Keratinocyte (primary cell): ENCODE measurements at regions not wholly inside any gene's neighbourhood (a gene's known extent, or its start where the extent isn't known, plus 50 kb on each side); places are given as distances from the start of the nearest gene placed in this dataset.

Source experiments
- CTCF ChIP-seq, 3 experiments: IDR thresholded peaks in 1 of 3; conservative IDR thresholded peaks in 1 of 3; optimal IDR thresholded peaks in 1 of 3; 2 replicates in 2 of 3; 3 replicates in 1 of 3; pipeline versions ENCODE3 to v1.5.1; 2011; ENCODE audit warnings: low read length in 3 of 3, mild to moderate bottlenecking in 3 of 3, moderate library complexity in 2 of 3, control low read depth in 1 of 3, inconsistent platforms in 1 of 3; ENCODE audit not compliant: insufficient read depth in 2 of 3; ENCODE audit errors: extremely low read depth in 1 of 3
- EZH2 ChIP-seq: IDR thresholded peaks from one replicate; pipeline ENCODE4 v1.6.1; 2012; ENCODE audit warnings: inconsistent platforms, mild to moderate bottlenecking, low read length, moderate library complexity

GRCh38 chr9:78114581-78114980, 83.0 kb upstream of the GNAQ start:
- TF ChIP-seq EZH2 (no peak), CTCF (optimal IDR thresholded peaks at IDR 0.05 in 1 of 3, IDR thresholded peaks at IDR 0.05 in 1 of 3, conservative IDR thresholded peaks at IDR 0.05 in 1 of 3; ENCODE audit: extremely low read depth in 1 of 3, insufficient read depth in 2 of 3, low read length in 3 of 3) (no peak)
